Stimulated activated CD4-positive, alpha-beta T cell treated with anti-CD3 and anti-CD28 coated beads, Interleukin-2, amount 100 ng/mL, for 48 hours (primary cell): ENCODE measurements at regions not wholly inside any gene's neighbourhood (a gene's known extent, or its start where the extent isn't known, plus 50 kb on each side); places are given as distances from the start of the nearest gene placed in this dataset.

Source experiments
- DNase-seq, 2 donors: peaks; one replicate each; pipeline ENCODE4 v3.0.0-alpha.2; 2020

DNA sequence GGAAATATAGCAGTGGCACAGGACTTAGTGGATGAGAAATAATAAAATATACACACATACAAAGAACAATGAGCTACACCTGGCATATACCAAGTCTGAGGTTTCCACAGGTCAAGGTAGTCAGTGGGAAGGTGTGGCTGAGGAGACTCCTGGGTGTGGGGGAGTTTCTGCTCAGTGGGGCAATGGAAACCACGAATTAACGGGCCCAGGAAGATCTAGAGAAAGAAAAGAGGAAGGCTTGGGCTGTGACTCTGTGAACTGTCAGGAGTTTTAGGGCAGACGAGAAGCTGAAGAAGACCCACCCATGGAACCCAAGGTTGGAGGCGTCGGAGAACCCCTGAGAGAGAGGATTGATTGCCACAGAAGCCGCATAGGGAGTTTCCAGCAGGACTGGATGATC, 196.5 kb downstream of the HERPUD2 start:
- DNase-seq: no peak

- DNase-seq: no peak
Observed at GRCh38 chr7:35495844-35496243, 199.1 kb downstream of the HERPUD2 start.

DNA sequence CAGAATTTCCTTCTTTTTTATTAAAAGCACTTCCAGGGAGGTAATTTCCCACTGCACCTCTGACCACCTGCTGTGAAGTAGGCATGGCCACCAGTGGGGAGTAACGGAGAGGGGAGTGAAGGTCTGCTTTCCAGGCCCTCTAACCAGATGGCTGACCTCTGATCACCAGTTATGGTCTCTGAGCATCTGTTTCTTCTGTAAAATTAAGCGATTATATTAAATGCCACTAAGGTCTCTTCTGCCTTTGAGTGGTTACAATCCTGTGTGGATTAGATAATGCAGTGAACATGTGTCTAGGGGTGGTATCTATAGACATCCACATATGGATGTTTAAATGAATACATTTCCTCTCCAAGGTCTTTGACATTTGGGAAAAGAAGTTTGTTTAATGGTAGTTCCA, 199.6 kb downstream of the HERPUD2 start:
- DNase-seq: no peak

GRCh38 chr7:35494407-35494806, 200.5 kb downstream of the HERPUD2 start:
- DNase-seq: no peak

DNA sequence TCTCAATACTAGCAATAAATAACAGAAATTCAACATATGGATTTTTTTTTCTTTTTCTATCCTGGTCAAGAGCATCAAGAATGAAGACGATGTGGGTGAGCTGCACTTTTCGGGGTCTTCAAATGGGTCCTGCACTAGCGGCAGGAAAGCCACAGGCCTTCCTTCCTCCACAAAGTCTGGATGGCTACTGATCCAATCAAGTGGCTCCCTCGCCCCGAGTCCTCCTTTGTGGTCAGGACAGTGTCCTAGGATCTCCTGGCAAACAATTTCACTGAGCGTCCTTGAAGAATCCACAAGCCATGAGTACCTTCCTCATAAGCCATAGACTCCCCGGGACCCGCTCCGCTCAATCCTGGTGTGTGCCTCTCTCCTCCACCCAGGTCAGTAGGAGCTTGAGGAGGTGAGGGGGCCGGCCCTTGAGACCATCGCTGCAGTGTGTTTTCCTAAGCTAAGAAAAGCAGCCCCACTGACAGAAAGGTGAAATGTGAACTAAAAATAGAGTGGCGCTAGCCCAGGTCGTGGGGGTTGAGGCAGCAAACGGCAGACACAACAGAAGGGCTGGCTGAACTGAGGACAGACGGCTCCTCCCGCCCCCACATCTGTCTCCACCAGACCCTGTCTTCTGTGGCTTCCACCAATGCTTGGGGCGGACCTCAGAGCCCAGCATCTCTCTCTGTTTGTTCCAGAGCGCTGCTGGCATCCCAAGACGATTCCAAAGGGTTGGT, 202.3 kb downstream of the HERPUD2 start:
- no peak for DNase-seq

DNA sequence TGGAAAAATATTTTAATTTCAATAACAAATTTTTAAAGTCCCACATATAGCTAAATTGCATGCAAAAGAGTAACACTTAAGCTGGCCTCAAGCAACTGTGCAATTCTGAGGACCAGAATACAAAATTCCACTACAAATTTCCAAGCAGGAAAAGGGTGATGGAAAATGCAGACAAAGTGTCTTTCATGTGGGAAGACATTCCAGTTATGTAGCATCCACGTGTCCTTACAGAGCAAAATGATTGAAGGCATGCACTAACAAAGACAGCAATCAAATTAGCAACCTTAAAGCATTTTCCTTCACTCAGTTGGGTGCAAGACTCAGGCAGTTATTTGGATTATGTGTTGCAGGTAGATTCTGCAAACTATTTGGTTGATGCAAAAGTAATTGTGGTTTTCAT, 203.7 kb downstream of the HERPUD2 start:
- DNase-seq: no peak

GRCh38 chr7:35487841-35488240, 207.1 kb downstream of the HERPUD2 start:
- DNase-seq: no peak

GRCh38 chr7:35487402-35487801, 207.5 kb downstream of the HERPUD2 start:
- DNase-seq: no peak

DNA sequence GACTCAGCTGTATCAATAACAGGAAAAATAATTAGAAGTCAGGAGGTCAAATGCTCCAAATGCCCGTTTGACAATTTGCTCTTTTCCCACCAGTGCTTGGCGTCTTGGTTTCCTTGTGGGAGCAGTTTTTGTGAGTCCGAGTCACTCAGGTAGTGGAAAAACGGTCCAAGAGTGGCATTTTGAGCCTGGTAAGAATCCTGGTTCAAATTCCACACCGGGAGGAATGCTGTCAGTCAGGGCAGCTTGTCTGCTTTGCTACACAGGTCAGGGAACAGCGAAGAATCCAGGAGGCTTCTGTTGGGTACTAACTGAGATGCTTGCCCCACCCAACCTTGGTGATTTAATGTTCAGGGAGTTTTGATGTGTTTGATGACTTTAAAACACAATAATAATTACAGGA, 209.5 kb downstream of the HERPUD2 start:
- DNase-seq: no peak

GRCh38 chr7:35483568-35483967, 211.4 kb downstream of the HERPUD2 start:
- no peak for DNase-seq

DNA sequence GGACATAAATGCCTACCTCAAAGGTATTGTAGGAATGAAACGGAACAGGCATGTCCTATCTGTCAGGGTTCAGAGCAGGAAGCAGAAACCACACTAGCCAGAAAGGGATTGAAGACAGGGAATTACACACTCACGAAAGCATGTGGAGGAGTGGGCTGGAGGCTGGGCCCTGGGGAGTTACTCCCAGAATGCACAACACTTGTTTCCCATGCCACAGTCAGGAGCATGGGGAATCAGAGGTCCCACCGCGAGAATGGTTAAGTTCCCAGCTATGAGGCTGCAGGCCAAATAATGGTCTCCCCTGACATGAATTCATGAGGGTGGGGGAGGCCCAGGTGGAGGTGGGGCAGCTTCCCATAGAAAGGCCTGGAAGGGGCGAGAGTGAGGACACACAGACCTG, 212.7 kb downstream of the HERPUD2 start:
- no peak for DNase-seq

DNA sequence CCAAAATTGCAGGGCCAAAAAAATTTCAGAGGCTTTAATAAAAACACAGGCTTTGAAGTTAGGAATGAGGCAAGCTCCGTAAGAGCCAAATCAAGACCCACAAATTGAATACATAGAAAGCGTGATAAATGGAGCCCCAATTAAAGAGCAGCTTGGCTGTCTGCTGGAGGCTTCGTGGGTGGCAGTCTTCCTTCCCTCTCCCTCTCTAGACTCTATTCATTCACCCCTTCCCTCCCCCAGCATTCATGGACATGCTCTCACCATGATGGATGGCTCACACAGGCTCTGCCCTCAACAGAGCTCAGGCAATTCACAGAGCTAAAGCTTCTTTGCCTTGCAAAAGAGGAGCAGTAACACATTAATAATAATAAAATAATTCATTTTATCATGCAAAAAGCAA, 214.1 kb downstream of the HERPUD2 start:
- no peak for DNase-seq

DNA sequence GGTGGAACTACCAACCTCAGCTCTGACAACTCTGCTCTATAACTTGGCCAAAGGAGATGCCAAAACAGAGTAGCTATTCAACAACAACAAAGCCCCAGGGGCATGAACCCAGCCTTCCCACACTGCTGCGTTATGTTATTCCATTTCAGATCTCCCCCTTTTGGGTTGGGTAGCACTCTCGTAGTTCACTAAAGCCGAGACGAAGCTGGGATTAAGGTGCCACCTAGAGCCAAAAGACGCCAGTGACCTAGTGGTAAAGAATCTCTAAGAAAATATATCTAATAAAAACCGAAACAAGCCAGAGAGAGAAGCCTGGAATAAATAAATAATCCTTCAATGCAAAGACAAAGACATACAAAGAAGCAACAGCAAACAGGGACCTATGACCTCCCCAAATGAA, 217.3 kb downstream of the HERPUD2 start:
- no peak for DNase-seq

GRCh38 chr7:35474100-35474499, 220.2 kb upstream of the TBX20 start:
- DNase-seq: no peak

- DNase-seq: no peak
Observed at GRCh38 chr7:35468606-35469005, 214.7 kb upstream of the TBX20 start.

GRCh38 chr7:35467456-35467978, 213.6 kb upstream of the TBX20 start:
- no peak for DNase-seq

DNA sequence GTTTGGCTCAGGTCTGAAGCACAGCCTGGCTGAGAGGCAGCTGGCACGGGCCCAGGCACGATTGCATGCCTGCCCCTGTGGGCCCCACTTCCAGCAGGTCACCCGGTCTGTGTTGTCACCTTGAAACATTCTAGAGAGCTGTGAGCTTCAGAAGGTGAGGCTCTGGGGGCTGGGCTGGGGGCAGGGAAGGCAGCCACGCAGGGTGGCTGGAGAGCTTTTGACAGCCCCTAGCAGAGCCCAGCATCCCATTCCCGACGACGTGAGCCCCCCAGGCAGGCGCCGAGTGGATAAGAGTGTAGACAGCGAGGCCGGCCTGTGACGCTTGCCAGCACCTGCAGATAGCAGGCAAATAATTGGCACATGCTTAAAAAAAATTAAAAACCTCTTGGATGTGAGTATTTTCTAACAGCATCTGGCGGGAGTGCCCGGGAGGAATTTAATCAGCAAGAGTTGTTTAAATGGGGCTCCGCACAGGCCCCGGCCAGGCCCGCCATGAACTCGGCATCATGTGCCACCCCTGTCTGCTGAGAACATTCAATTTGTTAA, 212.0 kb upstream of the TBX20 start:
- no peak for DNase-seq

DNA sequence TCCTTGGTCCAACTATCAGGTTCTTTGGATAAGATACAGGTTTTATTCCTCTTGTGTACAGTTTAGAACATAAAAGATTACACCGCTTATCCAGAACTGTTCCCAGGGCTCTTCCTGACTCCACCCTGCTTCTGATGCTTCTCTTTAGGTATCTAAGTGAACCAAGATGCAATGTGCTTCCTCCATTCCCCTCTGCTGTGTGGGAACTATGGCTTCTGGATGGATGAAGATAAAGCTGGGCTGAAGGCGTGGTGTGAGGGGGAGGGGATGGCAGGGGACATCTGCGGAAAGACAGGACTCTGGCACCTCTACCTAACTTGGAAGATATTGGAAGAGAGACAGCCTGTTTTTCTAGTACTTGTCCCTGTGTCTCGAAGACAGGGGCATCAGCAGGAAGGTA, 209.9 kb upstream of the TBX20 start:
- no peak for DNase-seq

DNA sequence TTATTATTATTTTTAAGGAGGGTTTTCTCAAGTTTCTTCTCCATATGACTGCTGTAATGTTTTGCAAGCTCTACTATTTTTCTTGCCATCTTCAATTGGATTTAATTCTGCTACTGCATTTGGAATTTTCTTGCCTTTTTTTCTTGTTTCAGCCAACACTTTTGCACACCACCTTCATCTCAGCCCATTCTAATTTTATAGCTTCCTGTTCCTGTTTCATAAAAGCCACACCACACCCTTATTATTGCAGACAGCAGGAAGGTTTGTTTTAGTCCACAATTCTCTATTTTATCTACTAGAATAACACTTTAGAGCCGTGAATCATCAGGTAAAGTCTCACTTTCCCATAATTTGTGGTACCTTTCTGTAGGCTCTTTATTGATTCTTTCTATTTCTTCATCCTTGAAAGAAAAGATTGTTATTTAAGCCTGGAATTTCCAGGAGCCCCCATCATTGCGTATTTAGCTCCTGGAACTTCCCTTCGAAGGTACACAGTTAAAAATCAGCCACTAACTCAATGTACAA, 209.3 kb upstream of the TBX20 start:
- DNase-seq: no peak

DNA sequence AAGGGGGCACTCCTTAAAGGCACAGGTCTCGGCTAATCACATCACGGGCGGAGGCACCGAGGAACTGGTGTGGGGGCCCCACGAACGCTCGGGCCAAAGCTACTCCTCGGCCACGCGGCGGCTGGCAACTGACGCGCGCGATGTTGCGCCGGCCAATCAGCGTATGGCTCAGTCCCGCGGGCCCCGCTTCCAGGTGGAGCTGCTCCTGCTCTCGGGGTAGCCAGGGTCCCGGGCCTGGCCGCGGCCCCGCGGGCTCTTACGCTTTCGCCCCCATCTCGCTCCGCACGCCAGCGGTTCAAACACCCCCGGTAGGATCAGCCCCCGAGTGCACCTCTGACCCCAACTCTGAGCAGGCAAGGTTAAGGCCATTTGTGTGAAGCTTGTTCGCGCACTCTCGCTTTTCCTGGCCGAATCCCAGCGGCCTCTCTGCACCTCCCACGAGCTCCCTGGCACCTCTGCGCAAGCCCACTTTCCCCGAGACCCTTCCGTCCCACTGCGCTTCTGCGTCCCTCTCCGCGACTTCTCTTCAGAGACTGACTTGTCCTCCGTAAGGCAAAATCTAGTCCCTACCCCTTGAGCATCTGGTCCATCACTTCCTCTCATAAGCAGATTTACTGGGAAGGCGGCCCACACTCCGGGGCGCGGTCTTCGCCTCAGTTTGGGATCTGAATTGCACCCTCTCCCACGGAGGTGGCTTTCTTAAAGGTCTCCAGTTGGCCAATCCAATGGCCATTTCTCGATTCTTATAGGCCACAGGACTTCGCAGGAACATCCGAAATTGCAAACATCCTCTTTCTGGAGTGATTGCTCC, 200.9 kb upstream of the TBX20 start:
- DNase-seq: no peak

- DNase-seq: no peak
Observed at GRCh38 chr7:35450456-35451214, 196.7 kb upstream of the TBX20 start.

GRCh38 chr7:35448486-35448885, 194.6 kb upstream of the TBX20 start:
- DNase-seq: no peak

DNA sequence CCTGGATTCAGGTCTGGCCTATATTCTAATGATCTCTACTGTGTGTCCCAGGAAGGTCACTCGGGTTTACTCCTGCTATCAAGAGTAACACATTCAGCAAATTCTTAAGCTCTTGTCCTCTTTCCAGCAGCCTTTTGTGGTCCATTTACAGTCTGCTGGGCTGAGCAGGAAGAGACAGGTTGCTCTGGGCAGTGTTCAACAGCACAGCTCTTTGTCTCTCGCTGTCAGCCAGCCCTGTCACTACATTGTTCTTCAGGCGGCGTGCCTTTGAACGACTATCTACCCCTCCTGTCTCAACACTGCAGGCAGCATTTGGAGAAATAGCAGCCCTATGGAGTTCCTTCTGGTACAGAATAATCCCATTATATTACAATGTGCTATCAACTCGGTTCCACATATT, 192.2 kb upstream of the TBX20 start:
- DNase-seq: no peak
